ENCODE measurements at regions not wholly inside any gene's neighbourhood (a gene's known extent, or its start where the extent isn't known, plus 50 kb on each side); places are given as distances from the start of the nearest gene placed in this dataset.
"Not testable (repeated sequence)": the region's sequence is repeated elsewhere in the genome, so short reads cannot be mapped to it uniquely, and the experiment has no call there.

GRCh38 chr12:113702276-113702675, 230.6 kb upstream of the LHX5 start:
- TF ChIP-seq CTCF (conservative IDR thresholded peaks at IDR 0.05; ENCODE audit: control insufficient read depth, insufficient read depth, low read depth, low read length), result no peak
- H3K4me3 ChIP-seq (ENCODE audit: control insufficient read depth, low read depth, low read length), result no peak overlapping the region
- no peak for DNase-seq (ENCODE audit: low read depth)

GRCh38 chr12:113700943-113701342, 229.3 kb upstream of the LHX5 start:
- DNase-seq (ENCODE audit: low read depth), result peak; percentile 49
- TF ChIP-seq CTCF (conservative IDR thresholded peaks at IDR 0.05; ENCODE audit: control insufficient read depth, insufficient read depth, low read depth, low read length), result no peak
- no peak overlapping the region for H3K4me3 ChIP-seq (ENCODE audit: control insufficient read depth, low read depth, low read length)

- not testable (repeated sequence) for DNase-seq (ENCODE audit: low read depth)
Measured at GRCh38 chr12:113699984-113700383, 228.3 kb upstream of the LHX5 start.

GRCh38 chr12:113698510-113698858, 226.8 kb upstream of the LHX5 start:
- no peak for DNase-seq (ENCODE audit: low read depth)
- H3K4me3 ChIP-seq (ENCODE audit: control insufficient read depth, low read depth, low read length), result no peak overlapping the region
- TF ChIP-seq CTCF (conservative IDR thresholded peaks at IDR 0.05; ENCODE audit: control insufficient read depth, insufficient read depth, low read depth, low read length), result no peak

More at GRCh38 chr12:113699984-113700383, 228.3 kb upstream of the LHX5 start:
- not testable (repeated sequence) for H3K4me3 ChIP-seq (ENCODE audit: control insufficient read depth, low read depth, low read length)

GRCh38 chr12:113697651-113698509, 226.2 kb upstream of the LHX5 start:
- H3K4me3 ChIP-seq (ENCODE audit: control insufficient read depth, low read depth, low read length), result no peak overlapping the region
- no peak for DNase-seq (ENCODE audit: low read depth)
- TF ChIP-seq CTCF (conservative IDR thresholded peaks at IDR 0.05; ENCODE audit: control insufficient read depth, insufficient read depth, low read depth, low read length), result no peak

GRCh38 chr12:113697104-113697503, 225.4 kb upstream of the LHX5 start:
- TF ChIP-seq CTCF (conservative IDR thresholded peaks at IDR 0.05; ENCODE audit: control insufficient read depth, insufficient read depth, low read depth, low read length), result no peak
- no peak for DNase-seq (ENCODE audit: low read depth)
- H3K4me3 ChIP-seq (ENCODE audit: control insufficient read depth, low read depth, low read length), result no peak overlapping the region

GRCh38 chr12:113693693-113694092, 222.0 kb upstream of the LHX5 start:
- DNase-seq (ENCODE audit: low read depth), result no peak
- TF ChIP-seq CTCF (conservative IDR thresholded peaks at IDR 0.05; ENCODE audit: control insufficient read depth, insufficient read depth, low read depth, low read length), result no peak
- H3K4me3 ChIP-seq (ENCODE audit: control insufficient read depth, low read depth, low read length), result no peak overlapping the region

Data from fibroblast of mammary gland (primary cell).